C1 segment of cervical spinal cord (tissue), 14 donors: ENCODE measurements at regions not wholly inside any gene's neighbourhood (a gene's known extent, or its start where the extent isn't known, plus 50 kb on each side); places are given as distances from the start of the nearest gene placed in this dataset.
"Not testable (repeated sequence)": the region's sequence is repeated elsewhere in the genome, so short reads cannot be mapped to it uniquely, and the experiment has no call there.

Experiments
- DNase-seq, 14 donors: peaks; one replicate each; lab custom pipeline; 2025; lab: John Stamatoyannopoulos, UW

GRCh38 chr2:215537611-215538010, 101.7 kb upstream of the FN1 start:
- no peak for DNase-seq

GRCh38 chr2:215536510-215536909, 100.6 kb upstream of the FN1 start:
- no peak for DNase-seq

GRCh38 chr2:215535741-215536140, 99.9 kb upstream of the FN1 start:
- DNase-seq = no peak

GRCh38 chr2:215535125-215535668, 99.3 kb upstream of the FN1 start:
- no peak for DNase-seq

GRCh38 chr2:215533716-215534115, 97.8 kb upstream of the FN1 start:
- not testable (repeated sequence) for DNase-seq

- DNase-seq = no peak
Measured at GRCh38 chr2:215532844-215533243, 97.0 kb upstream of the FN1 start.

- DNase-seq = no peak
Measured at GRCh38 chr2:215531284-215531683, 95.4 kb upstream of the FN1 start.

- DNase-seq = no peak
Measured at GRCh38 chr2:215530191-215530968, 94.5 kb upstream of the FN1 start.

- DNase-seq = no peak
Measured at GRCh38 chr2:215529271-215529670, 93.4 kb upstream of the FN1 start.

GRCh38 chr2:215528555-215528954, 92.7 kb upstream of the FN1 start:
- no peak for DNase-seq

GRCh38 chr2:215527736-215528135, 91.9 kb upstream of the FN1 start:
- DNase-seq = no peak

- DNase-seq = no peak
Measured at GRCh38 chr2:215526341-215526740, 90.5 kb upstream of the FN1 start.

GRCh38 chr2:215522237-215522636, 86.4 kb upstream of the FN1 start:
- DNase-seq = no peak

- DNase-seq = no peak
Measured at GRCh38 chr2:215521031-215521430, 85.2 kb upstream of the FN1 start.

GRCh38 chr2:215517391-215517790, 81.5 kb upstream of the FN1 start:
- no peak for DNase-seq

- DNase-seq = no peak
Measured at GRCh38 chr2:215514516-215514915, 78.6 kb upstream of the FN1 start.

GRCh38 chr2:215511454-215512346, 75.8 kb upstream of the FN1 start:
- no peak for DNase-seq

GRCh38 chr2:215507836-215508235, 72.0 kb upstream of the FN1 start:
- no peak for DNase-seq

GRCh38 chr2:215507136-215507535, 71.3 kb upstream of the FN1 start:
- DNase-seq = no peak

- DNase-seq = no peak
Measured at GRCh38 chr2:215506604-215506990, 70.7 kb upstream of the FN1 start.

- no peak for DNase-seq
Measured at GRCh38 chr2:215505044-215505786, 69.3 kb upstream of the FN1 start.

- no peak for DNase-seq
Measured at GRCh38 chr2:215504547-215504946, 68.7 kb upstream of the FN1 start.
